B cell (primary cell): ENCODE measurements at regions not wholly inside any gene's neighbourhood (a gene's known extent, or its start where the extent isn't known, plus 50 kb on each side); places are given as distances from the start of the nearest gene placed in this dataset.

Source experiments
- ATAC-seq: fragments of 200-7000 bp; cut with Tn5 transposase; one replicate; pipeline ENCODE4 v1.10.0; 2021; ENCODE audit warnings: low read depth, mild to moderate bottlenecking, moderate number of reproducible peaks, moderate library complexity
- CTCF ChIA-PET: fragments of 350-600 bp; sonication (Branson Sonifier 250); formaldehyde crosslinking; loops from one replicate; lab custom pipeline; 2021; ENCODE audit warnings: antibody characterized with exemption, inconsistent platforms; lab: Charles Lee
- POLR2A ChIA-PET: fragments of 350-600 bp; sonication (Branson Sonifier 250); formaldehyde crosslinking; loops from one replicate; lab custom pipeline; 2021; ENCODE audit warnings: antibody characterized with exemption; lab: Charles Lee
- DNase-seq: peaks from one replicate; pipeline ENCODE4 v3.0.0; 2013
- H2AFZ ChIP-seq: 2 replicates; pipeline ENCODE4 v1.6.1; 2012; ENCODE audit warnings: mild to moderate bottlenecking, low read depth, low read length; ENCODE audit not compliant: insufficient read depth, poor library complexity, severe bottlenecking
- H3K27ac ChIP-seq, 2 donors: 1 replicate in 1 of 2; 2 replicates in 1 of 2; pipeline ENCODE4 v1.5.1; 2012 to 2013; ENCODE audit warnings: low read length in 2 of 2, mild to moderate bottlenecking in 2 of 2, moderate library complexity in 1 of 2
- H3K27me3 ChIP-seq, 4 experiments: fragments of 200-600 bp in 1 of 4; sonication (generic) in 1 of 4; replicated peaks in 1 of 4; 1 replicate in 2 of 4; 2 replicates in 2 of 4; pipeline versions ENCODE4 v1.6.1 to v1.7.0; 2013 to 2016; ENCODE audit warnings: low read length in 3 of 4, mild to moderate bottlenecking in 2 of 4, mixed read lengths in 1 of 4, moderate library complexity in 1 of 4; ENCODE audit not compliant: insufficient read depth in 4 of 4, control insufficient read depth in 3 of 4; ENCODE audit errors: control extremely low read depth in 1 of 4
- H3K36me3 ChIP-seq, 2 experiments: replicated peaks in 1 of 2; 1 replicate in 1 of 2; 2 replicates in 1 of 2; pipeline versions ENCODE4 v1.6.1 to v1.7.1; 2013; ENCODE audit warnings: low read length in 1 of 2; ENCODE audit not compliant: insufficient read depth in 2 of 2, control insufficient read depth in 1 of 2; ENCODE audit errors: control extremely low read depth in 1 of 2, extremely low read depth in 1 of 2
- H3K4me1 ChIP-seq, 2 donors: fragments of 200-600 bp in 1 of 2; sonication (generic) in 1 of 2; 1 replicate in 1 of 2; 2 replicates in 1 of 2; pipeline versions ENCODE4 v1.5.1 to v1.6.1; 2013 to 2017; ENCODE audit warnings: low read length in 2 of 2; ENCODE audit not compliant: control insufficient read depth in 2 of 2, insufficient read depth in 2 of 2
- H3K4me2 ChIP-seq: replicated peaks from 2 replicates; pipeline ENCODE3; 2012; ENCODE audit warnings: mild to moderate bottlenecking, low read depth, low read length; ENCODE audit not compliant: poor library complexity, severe bottlenecking
- H3K4me3 ChIP-seq, 5 experiments: fragments of 200-600 bp in 1 of 5; sonication (generic) in 1 of 5; 1 replicate in 3 of 5; 2 replicates in 2 of 5; pipeline versions ENCODE4 v1.5.1 to v1.7.0; 2011 to 2016; ENCODE audit warnings: low read length in 4 of 5, mild to moderate bottlenecking in 4 of 5, low read depth in 2 of 5, control low read depth in 1 of 5, moderate library complexity in 1 of 5; ENCODE audit not compliant: insufficient read depth in 1 of 5; ENCODE audit errors: control extremely low read depth in 1 of 5, extremely low read depth in 1 of 5
- H3K79me2 ChIP-seq: fragments of 200-600 bp; sonication (generic); one replicate; pipeline ENCODE4 v1.6.0; 2016; ENCODE audit warnings: low read length; ENCODE audit not compliant: control insufficient read depth, insufficient read depth
- H3K9ac ChIP-seq: fragments of 200-600 bp; sonication (generic); 2 replicates; pipeline ENCODE4 v1.6.1; 2017; ENCODE audit warnings: mild to moderate bottlenecking, low read length, moderate library complexity
- H3K9me3 ChIP-seq, 3 donors: one replicate each; pipeline versions ENCODE4 v1.6.1 to v1.7.1; 2013; ENCODE audit warnings: low read length in 2 of 3; ENCODE audit not compliant: control insufficient read depth in 2 of 3, insufficient read depth in 1 of 3; ENCODE audit errors: control extremely low read depth in 1 of 3
- H4K20me1 ChIP-seq: 2 replicates; pipeline ENCODE4 v1.6.0; 2012; ENCODE audit warnings: mild to moderate bottlenecking, low read length; ENCODE audit not compliant: insufficient read depth, control insufficient read depth, poor library complexity, severe bottlenecking
- H3K27ac Mint-ChIP-seq: one replicate; pipeline ENCODE4 v1.8.0; 2021; ENCODE audit warnings: mixed read lengths
- H3K27me3 Mint-ChIP-seq: one replicate; pipeline ENCODE4 v1.8.0; 2021; ENCODE audit warnings: mixed read lengths
- H3K4me1 Mint-ChIP-seq: one replicate; pipeline ENCODE4 v1.8.0; 2021; ENCODE audit warnings: mixed read lengths
- H3K4me3 Mint-ChIP-seq: one replicate; pipeline ENCODE4 v1.8.0; 2021; ENCODE audit warnings: mixed read lengths
- H3K9me3 Mint-ChIP-seq: one replicate; pipeline ENCODE4 v1.8.0; 2022; ENCODE audit warnings: mixed read lengths; ENCODE audit not compliant: insufficient read depth
- EZH2 ChIP-seq: IDR thresholded peaks from 2 replicates; pipeline ENCODE4 v1.6.1; 2012; ENCODE audit warnings: borderline replicate concordance, low read depth, mild to moderate bottlenecking, moderate library complexity, low read length; ENCODE audit not compliant: insufficient read depth, poor library complexity, severe bottlenecking
- WGBS: methylation state at CpG from one replicate; pipeline ENCODE4 v1.1.5; 2013; ENCODE audit warnings: missing lambda C conversion rate; ENCODE audit not compliant: insufficient coverage; 5-methylcytosine and 5-hydroxymethylcytosine counted together
- intact Hi-C: fragments of 100-400 bp; cut with micrococcal nuclease; formaldehyde crosslinking; loops from one replicate; pipeline ENCODE4 v1.10.0; 2022
- TF ChIP-seq, protein P1 (sequence below): fragments of 200-600 bp; IDR thresholded peaks from one replicate; pipeline ENCODE4 v1.8.0; 2022; ENCODE audit warnings: antibody characterized with exemption, mild to moderate bottlenecking

DNA sequence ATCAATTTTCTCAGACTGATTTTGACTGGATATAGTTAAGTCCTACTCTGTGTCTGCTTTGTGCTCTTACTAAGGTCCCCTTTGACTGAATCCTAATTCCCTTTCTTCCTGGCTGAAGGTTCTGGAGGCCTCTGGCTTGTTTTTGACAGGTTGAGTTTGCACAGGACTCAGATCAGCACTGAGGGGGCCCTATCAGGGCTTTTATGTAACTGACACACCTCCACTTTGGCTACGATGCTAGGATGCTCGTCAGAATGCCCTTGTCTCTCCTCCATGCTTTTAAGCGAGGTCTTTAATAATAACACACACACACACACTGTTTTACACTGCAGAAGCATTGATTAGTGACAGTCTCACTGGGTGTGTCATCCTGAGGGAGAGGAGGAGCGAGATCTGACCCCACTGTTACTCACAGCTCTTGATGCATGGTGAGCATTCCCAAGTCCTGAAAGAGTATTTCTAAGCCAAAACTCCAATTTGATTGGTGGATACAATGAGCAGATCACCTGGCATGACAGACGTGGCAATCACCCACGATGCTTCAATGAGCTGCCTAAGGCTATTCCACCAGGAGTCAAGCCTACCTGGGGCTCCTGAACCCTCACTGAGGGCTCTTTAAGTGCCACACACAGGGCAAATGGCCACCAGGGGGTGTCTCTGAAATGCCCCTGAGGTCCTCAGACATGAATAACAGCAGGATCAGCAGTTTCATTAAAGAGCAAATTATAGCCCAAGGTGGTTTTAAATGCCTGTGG lies 130.4 kb upstream of the CPEB2 start:
- Mint-ChIP-seq H3K4me1 (peaks cover 4% of the 10 kb centered on the region), H3K4me3 (no peak overlapping the region), H3K27me3 (peaks cover 9% of the 10 kb centered on the region), H3K27ac (no peak overlapping the region), H3K9me3 (no peaks in the 10 kb centered on the region)
- ChIA-PET CTCF (interaction anchor here (1.1 to 1.4 kb wide), 2 partner anchors 524 to 585 kb away, joined by 4 read pairs; no protein-coding TSS in a partner anchor), POLR2A (no interaction called here)
- Histone ChIP-seq H2AFZ (no peak overlapping the region), H3K4me2 (no peak overlapping the region), H3K9me3 (no peaks in the 10 kb centered on the region), H3K79me2 (no peaks in the 10 kb centered on the region), H3K27ac (no peak overlapping the region), H3K27me3 (no peaks in the 10 kb centered on the region), H3K9ac (no peak overlapping the region), H3K36me3 (no peaks in the 10 kb centered on the region), H3K4me3 (no peak overlapping the region), H3K4me1 (peaks cover under 1% of the 10 kb centered on the region in 2 donors), H4K20me1 (no peaks in the 10 kb centered on the region)
- 72% methylated on average over 5 of the region's 6 CpGs for WGBS
- TF ChIP-seq EZH2: no peak
- TF ChIP-seq, protein P1, sequence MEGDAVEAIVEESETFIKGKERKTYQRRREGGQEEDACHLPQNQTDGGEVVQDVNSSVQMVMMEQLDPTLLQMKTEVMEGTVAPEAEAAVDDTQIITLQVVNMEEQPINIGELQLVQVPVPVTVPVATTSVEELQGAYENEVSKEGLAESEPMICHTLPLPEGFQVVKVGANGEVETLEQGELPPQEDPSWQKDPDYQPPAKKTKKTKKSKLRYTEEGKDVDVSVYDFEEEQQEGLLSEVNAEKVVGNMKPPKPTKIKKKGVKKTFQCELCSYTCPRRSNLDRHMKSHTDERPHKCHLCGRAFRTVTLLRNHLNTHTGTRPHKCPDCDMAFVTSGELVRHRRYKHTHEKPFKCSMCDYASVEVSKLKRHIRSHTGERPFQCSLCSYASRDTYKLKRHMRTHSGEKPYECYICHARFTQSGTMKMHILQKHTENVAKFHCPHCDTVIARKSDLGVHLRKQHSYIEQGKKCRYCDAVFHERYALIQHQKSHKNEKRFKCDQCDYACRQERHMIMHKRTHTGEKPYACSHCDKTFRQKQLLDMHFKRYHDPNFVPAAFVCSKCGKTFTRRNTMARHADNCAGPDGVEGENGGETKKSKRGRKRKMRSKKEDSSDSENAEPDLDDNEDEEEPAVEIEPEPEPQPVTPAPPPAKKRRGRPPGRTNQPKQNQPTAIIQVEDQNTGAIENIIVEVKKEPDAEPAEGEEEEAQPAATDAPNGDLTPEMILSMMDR: peak; percentile 42
- intact Hi-C loops: loop anchor here (5.0 kb wide), 1 partner anchor 135 kb away; no protein-coding TSS in a partner anchor
- ATAC-seq (no peak), DNase-seq (peak; percentile 24)

DNA sequence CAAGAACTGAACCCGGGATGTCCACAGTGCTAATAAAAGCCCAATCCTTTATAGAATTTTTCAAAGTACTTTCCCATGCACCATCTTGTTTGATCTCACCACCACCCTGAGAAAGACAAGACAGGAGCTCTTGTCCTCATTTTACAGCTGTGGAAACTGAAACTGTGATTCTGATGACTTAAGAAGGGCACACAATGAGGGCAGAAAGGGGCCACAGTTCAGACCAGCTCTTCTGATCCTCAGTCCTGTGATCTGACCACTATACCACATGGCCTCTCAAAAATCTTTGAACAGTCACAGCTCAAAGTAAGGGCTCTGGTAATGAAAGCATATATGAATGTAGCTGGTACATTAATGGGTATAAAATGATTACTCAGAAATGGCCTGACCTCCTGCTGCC lies 127.3 kb upstream of the CPEB2 start:
- H3K27me3 ChIP-seq: no peaks in the 10 kb centered on the region
- no peaks in the 10 kb centered on the region for H3K79me2 ChIP-seq
- Mint-ChIP-seq H3K4me3 (no peak overlapping the region), H3K27ac (no peak overlapping the region), H3K9me3 (no peaks in the 10 kb centered on the region), H3K4me1 (peaks cover 13% of the 10 kb centered on the region), H3K27me3 (peaks cover 6% of the 10 kb centered on the region)
- H2AFZ ChIP-seq: no peak overlapping the region
- no peak overlapping the region for H3K9ac ChIP-seq
- H3K4me1 ChIP-seq: peaks cover 9 to 10% of the 10 kb centered on the region in 2 donors
- H3K9me3 ChIP-seq: no peaks in the 10 kb centered on the region
- intact Hi-C loops: loop anchor here (5.0 kb wide), 1 partner anchor 132 kb away; no protein-coding TSS in a partner anchor
- TF ChIP-seq EZH2: no peak
- TF ChIP-seq, protein P1: no peak
- CTCF ChIA-PET: no interaction called here
- DNase-seq (no peak), ATAC-seq (no peak)
- H3K27ac ChIP-seq: no peak overlapping the region
- no peak overlapping the region for H3K4me2 ChIP-seq
- H3K4me3 ChIP-seq: no peak overlapping the region
- POLR2A ChIA-PET: no interaction called here
- no peaks in the 10 kb centered on the region for H4K20me1 ChIP-seq
- 88% methylated on average over 1 of the region's 1 CpG for WGBS
- H3K36me3 ChIP-seq: no peaks in the 10 kb centered on the region
